ENCODE measurements at regions not wholly inside any gene's neighbourhood (a gene's known extent, or its start where the extent isn't known, plus 50 kb on each side); places are given as distances from the start of the nearest gene placed in this dataset.

DNA sequence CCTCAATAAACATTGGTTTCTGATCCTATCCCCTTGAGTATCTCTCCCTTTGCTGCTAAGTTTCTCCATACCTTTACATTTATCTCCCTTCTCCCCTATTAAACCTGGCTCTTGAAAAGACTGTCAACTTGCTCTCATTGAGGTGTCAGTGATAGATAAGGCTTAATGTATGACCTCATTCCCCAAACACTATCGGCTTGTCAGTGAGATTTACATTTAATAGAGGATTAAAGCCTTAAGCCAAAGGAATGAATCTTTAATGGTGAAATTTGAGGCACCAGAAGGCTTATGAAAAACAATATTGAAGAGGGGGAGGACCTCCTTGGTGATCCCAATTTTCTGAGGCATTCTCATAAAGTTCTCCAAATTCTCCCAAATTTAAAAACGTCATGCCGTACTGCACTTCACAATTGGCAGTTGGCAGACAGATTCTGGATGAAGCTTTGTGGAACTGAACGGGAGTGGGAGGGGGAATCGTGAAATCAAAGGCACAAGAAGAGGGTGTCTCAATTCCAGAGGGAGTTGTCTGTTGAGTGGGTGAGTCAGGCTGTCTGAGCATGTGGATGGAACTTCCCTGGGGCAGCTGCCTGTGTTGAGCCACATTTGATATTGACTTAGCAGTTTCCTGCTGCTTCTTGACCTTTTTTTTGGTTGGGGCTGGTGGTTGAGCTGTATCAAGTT lies 478.8 kb downstream of the NPIPA7 start:
- TF ChIP-seq SRF (IDR thresholded peaks at IDR 0.05; ENCODE audit: low read depth, low read length) (no peak), CBX8 (IDR thresholded peaks at IDR 0.05; ENCODE audit: borderline replicate concordance, low read depth, low read length) (no peak), FOSL1 (IDR thresholded peaks at IDR 0.05; ENCODE audit: insufficient read depth, low read depth, low read length) (no peak), YY1 (IDR thresholded peaks at IDR 0.05; ENCODE audit: low read depth, low read length) (no peak), JUN (IDR thresholded peaks at IDR 0.05; ENCODE audit: low read depth, low read length) (no peak), EZH2 (IDR thresholded peaks at IDR 0.05; ENCODE audit: low read depth, low read length, severe bottlenecking) (no peak), CEBPB (IDR thresholded peaks at IDR 0.05; ENCODE audit: low read depth, low read length) (no peak), POLR2A (IDR thresholded peaks at IDR 0.05; ENCODE audit: control extremely low read depth in 1 of 2, low read depth in 2 of 2, low read length in 2 of 2) (no peak), EGR1 (IDR thresholded peaks at IDR 0.05; ENCODE audit: borderline replicate concordance, low read depth, low read length) (no peak), BRCA1 (IDR thresholded peaks at IDR 0.05; ENCODE audit: low read depth, low read length) (no peak), BCL11A (IDR thresholded peaks at IDR 0.05; ENCODE audit: low read depth in 2 of 2, low read length in 2 of 2) (no peak)
- TF ChIP-seq, protein P1, sequence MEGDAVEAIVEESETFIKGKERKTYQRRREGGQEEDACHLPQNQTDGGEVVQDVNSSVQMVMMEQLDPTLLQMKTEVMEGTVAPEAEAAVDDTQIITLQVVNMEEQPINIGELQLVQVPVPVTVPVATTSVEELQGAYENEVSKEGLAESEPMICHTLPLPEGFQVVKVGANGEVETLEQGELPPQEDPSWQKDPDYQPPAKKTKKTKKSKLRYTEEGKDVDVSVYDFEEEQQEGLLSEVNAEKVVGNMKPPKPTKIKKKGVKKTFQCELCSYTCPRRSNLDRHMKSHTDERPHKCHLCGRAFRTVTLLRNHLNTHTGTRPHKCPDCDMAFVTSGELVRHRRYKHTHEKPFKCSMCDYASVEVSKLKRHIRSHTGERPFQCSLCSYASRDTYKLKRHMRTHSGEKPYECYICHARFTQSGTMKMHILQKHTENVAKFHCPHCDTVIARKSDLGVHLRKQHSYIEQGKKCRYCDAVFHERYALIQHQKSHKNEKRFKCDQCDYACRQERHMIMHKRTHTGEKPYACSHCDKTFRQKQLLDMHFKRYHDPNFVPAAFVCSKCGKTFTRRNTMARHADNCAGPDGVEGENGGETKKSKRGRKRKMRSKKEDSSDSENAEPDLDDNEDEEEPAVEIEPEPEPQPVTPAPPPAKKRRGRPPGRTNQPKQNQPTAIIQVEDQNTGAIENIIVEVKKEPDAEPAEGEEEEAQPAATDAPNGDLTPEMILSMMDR (IDR thresholded peaks at IDR 0.05; ENCODE audit: control extremely low read depth in 1 of 3, insufficient read depth in 1 of 3, low read depth in 1 of 3, low read length in 3 of 3), result no peak
- TF ChIP-seq, protein P2, sequence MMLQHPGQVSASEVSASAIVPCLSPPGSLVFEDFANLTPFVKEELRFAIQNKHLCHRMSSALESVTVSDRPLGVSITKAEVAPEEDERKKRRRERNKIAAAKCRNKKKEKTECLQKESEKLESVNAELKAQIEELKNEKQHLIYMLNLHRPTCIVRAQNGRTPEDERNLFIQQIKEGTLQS (IDR thresholded peaks at IDR 0.05; ENCODE audit: insufficient read depth, low read depth, low read length), result no peak

Data from H1 (cell line).